Nephron progenitor cell (in vitro differentiated cells): ENCODE measurements at regions not wholly inside any gene's neighbourhood (a gene's known extent, or its start where the extent isn't known, plus 50 kb on each side); places are given as distances from the start of the nearest gene placed in this dataset.

ENCODE experiments used
- DNase-seq: peaks from one replicate; pipeline ENCODE4 v3.0.0; 2021
- H3K27ac Mint-ChIP-seq: 2 replicates; pipeline ENCODE4 v1.8.0; 2021; ENCODE audit warnings: mild to moderate bottlenecking, moderate library complexity, mixed read lengths
- H3K27me3 Mint-ChIP-seq: 2 replicates; pipeline ENCODE4 v1.8.0; 2021; ENCODE audit warnings: mild to moderate bottlenecking, low read depth, mixed read lengths; ENCODE audit not compliant: poor library complexity
- H3K36me3 Mint-ChIP-seq: 2 replicates; pipeline ENCODE4 v1.8.0; 2021; ENCODE audit warnings: low read depth, mixed read lengths
- H3K4me1 Mint-ChIP-seq: 2 replicates; pipeline ENCODE4 v1.8.0; 2021; ENCODE audit warnings: mixed read lengths
- H3K4me3 Mint-ChIP-seq: 2 replicates; pipeline ENCODE4 v1.8.0; 2021; ENCODE audit warnings: mild to moderate bottlenecking, moderate library complexity, mixed read lengths
- H3K9me3 Mint-ChIP-seq: 2 replicates; pipeline ENCODE4 v1.8.0; 2021; ENCODE audit warnings: mild to moderate bottlenecking, moderate library complexity, mixed read lengths
- CTCF ChIP-seq: fragments of 200-600 bp; sonication (generic); IDR thresholded peaks from 2 replicates; pipeline ENCODE4 v1.5.0; 2021; ENCODE audit warnings: antibody characterized with exemption

- Mint-ChIP-seq H3K36me3 (no peaks in the 10 kb centered on the region), H3K9me3 (no peaks in the 10 kb centered on the region), H3K4me1 (peaks cover 23% of the 10 kb centered on the region), H3K27ac (no peak overlapping the region), H3K27me3 (peaks cover 29% of the 10 kb centered on the region), H3K4me3 (no peak overlapping the region)
- no peak for DNase-seq
- TF ChIP-seq CTCF = no peak
Observed at GRCh38 chr9:38278931-38279679, 113.4 kb upstream of the ALDH1B1 start.

- H3K27me3 Mint-ChIP-seq = peaks cover 33% of the 10 kb centered on the region
Observed at GRCh38 chr9:38278457-38278856, 114.0 kb upstream of the ALDH1B1 start.

GRCh38 chr9:38277601-38278200 is 114.8 kb upstream of the ALDH1B1 start:
- no peak for DNase-seq
- Mint-ChIP-seq H3K27ac (peak overlapping the region; percentile 23), H3K4me3 (no peak overlapping the region)

More at GRCh38 chr9:38278457-38278856, 114.0 kb upstream of the ALDH1B1 start:
- TF ChIP-seq CTCF = no peak
- Mint-ChIP-seq H3K9me3 (no peaks in the 10 kb centered on the region), H3K4me3 (no peak overlapping the region), H3K36me3 (no peaks in the 10 kb centered on the region), H3K4me1 (peaks cover 23% of the 10 kb centered on the region), H3K27ac (no peak overlapping the region)
- DNase-seq = no peak

GRCh38 chr9:38276771-38277439 is 115.6 kb upstream of the ALDH1B1 start:
- no peak overlapping the region for H3K27ac Mint-ChIP-seq
- peaks cover 34% of the 10 kb centered on the region for H3K27me3 Mint-ChIP-seq
- no peaks in the 10 kb centered on the region for H3K36me3 Mint-ChIP-seq
- H3K9me3 Mint-ChIP-seq = peaks cover 3% of the 10 kb centered on the region
- H3K4me3 Mint-ChIP-seq = no peak overlapping the region
- no peak for DNase-seq
- peaks cover 18% of the 10 kb centered on the region for H3K4me1 Mint-ChIP-seq
- no peak for TF ChIP-seq CTCF

More at GRCh38 chr9:38277601-38278200, 114.8 kb upstream of the ALDH1B1 start:
- Mint-ChIP-seq H3K36me3 (no peaks in the 10 kb centered on the region), H3K4me1 (peaks cover 23% of the 10 kb centered on the region), H3K27me3 (peaks cover 37% of the 10 kb centered on the region), H3K9me3 (no peaks in the 10 kb centered on the region)
- no peak for TF ChIP-seq CTCF

GRCh38 chr9:38274800-38275199 is 117.7 kb upstream of the ALDH1B1 start:
- Mint-ChIP-seq H3K9me3 (peaks cover 4% of the 10 kb centered on the region), H3K36me3 (no peaks in the 10 kb centered on the region), H3K27me3 (peaks cover 34% of the 10 kb centered on the region), H3K4me1 (peaks cover 18% of the 10 kb centered on the region), H3K4me3 (no peak overlapping the region), H3K27ac (no peak overlapping the region)
- DNase-seq = no peak
- no peak for TF ChIP-seq CTCF
